Activated CD8-positive, alpha-beta T cell treated with anti-CD3 and anti-CD28 coated beads, Interleukin-2, amount 10 ng/mL, durations not matched to agents 7 days and 5 days (primary cell): ENCODE measurements at regions not wholly inside any gene's neighbourhood (a gene's known extent, or its start where the extent isn't known, plus 50 kb on each side); places are given as distances from the start of the nearest gene placed in this dataset.
A peak's percentile ranks its signal among the peaks of the same experiment; 100 is the strongest.

Source experiments
- ATAC-seq: fragments of 150-1000 bp; cut with Tn5 transposase; one replicate; pipeline ENCODE4 v1.10.0; 2021; ENCODE audit warnings: moderate library complexity
- CTCF ChIA-PET: fragments of 350-600 bp; sonication (Branson Sonifier 250); formaldehyde crosslinking; loops from one replicate; lab custom pipeline; 2021; ENCODE audit warnings: antibody characterized with exemption; lab: Charles Lee
- POLR2A ChIA-PET: fragments of 350-600 bp; sonication (Branson Sonifier 250); formaldehyde crosslinking; loops from one replicate; lab custom pipeline; 2021; ENCODE audit warnings: antibody characterized with exemption; lab: Charles Lee
- DNase-seq: peaks from one replicate; pipeline ENCODE4 v3.0.0-alpha.2; 2020
- H3K27ac Mint-ChIP-seq: one replicate; pipeline ENCODE4 v1.8.0; 2021; ENCODE audit warnings: mild to moderate bottlenecking, mixed read lengths
- H3K27me3 Mint-ChIP-seq: one replicate; pipeline ENCODE4 v1.8.0; 2021; ENCODE audit warnings: low read depth, mixed read lengths
- H3K36me3 Mint-ChIP-seq: one replicate; pipeline ENCODE4 v1.8.0; 2021; ENCODE audit warnings: low read depth, mixed read lengths
- H3K4me1 Mint-ChIP-seq: one replicate; pipeline ENCODE4 v1.8.0; 2021; ENCODE audit warnings: low read depth, mixed read lengths
- H3K4me3 Mint-ChIP-seq: one replicate; pipeline ENCODE4 v1.8.0; 2021; ENCODE audit warnings: mild to moderate bottlenecking, mixed read lengths
- H3K9me3 Mint-ChIP-seq: one replicate; pipeline ENCODE4 v1.8.0; 2022; ENCODE audit warnings: mixed read lengths; ENCODE audit not compliant: insufficient read depth

- peaks cover 38% of the 10 kb centered on the region for H3K27me3 Mint-ChIP-seq
- CTCF ChIA-PET, result no interaction called here
- no peak overlapping the region for H3K27ac Mint-ChIP-seq
- H3K9me3 Mint-ChIP-seq, result no peaks in the 10 kb centered on the region
- DNase-seq (no peak), ATAC-seq (no peak)
- POLR2A ChIA-PET, result interaction anchor here (0.5 kb wide), 1 partner anchor 10 kb away, joined by 3 read pairs; no protein-coding TSS in a partner anchor
- H3K4me1 Mint-ChIP-seq, result no peaks in the 10 kb centered on the region
- no peak overlapping the region for H3K4me3 Mint-ChIP-seq
- H3K36me3 Mint-ChIP-seq, result no peaks in the 10 kb centered on the region
Observed at GRCh38 chr2:128696421-128696820, 377.8 kb upstream of the HS6ST1 start.

GRCh38 chr2:128701418-128701817, 382.8 kb upstream of the HS6ST1 start:
- peaks cover 14% of the 10 kb centered on the region for H3K9me3 Mint-ChIP-seq
- peaks cover 28% of the 10 kb centered on the region for H3K27me3 Mint-ChIP-seq
- no peak overlapping the region for H3K4me3 Mint-ChIP-seq
- ATAC-seq (no peak), DNase-seq (no peak)
- H3K36me3 Mint-ChIP-seq, result no peaks in the 10 kb centered on the region
- H3K27ac Mint-ChIP-seq, result no peak overlapping the region
- ChIA-PET POLR2A (no interaction called here), CTCF (no interaction called here)
- no peaks in the 10 kb centered on the region for H3K4me1 Mint-ChIP-seq

- ChIA-PET CTCF (no interaction called here), POLR2A (no interaction called here)
- H3K36me3 Mint-ChIP-seq, result no peaks in the 10 kb centered on the region
- no peak for DNase-seq
- no peaks in the 10 kb centered on the region for H3K4me1 Mint-ChIP-seq
- no peak overlapping the region for H3K4me3 Mint-ChIP-seq
- peaks cover 21% of the 10 kb centered on the region for H3K9me3 Mint-ChIP-seq
- no peak for ATAC-seq
- H3K27ac Mint-ChIP-seq, result no peak overlapping the region
- peaks cover 24% of the 10 kb centered on the region for H3K27me3 Mint-ChIP-seq
Observed at GRCh38 chr2:128702616-128703015, 383.9 kb upstream of the HS6ST1 start.

GRCh38 chr2:128708106-128708816, 389.6 kb upstream of the HS6ST1 start:
- ATAC-seq (no peak), DNase-seq (no peak)
- POLR2A ChIA-PET, result no interaction called here
- H3K9me3 Mint-ChIP-seq, result peaks cover 32% of the 10 kb centered on the region
- H3K4me3 Mint-ChIP-seq, result no peak overlapping the region
- H3K36me3 Mint-ChIP-seq, result peaks cover 3% of the 10 kb centered on the region
- H3K27ac Mint-ChIP-seq, result no peak overlapping the region
- no peaks in the 10 kb centered on the region for H3K4me1 Mint-ChIP-seq
- peaks cover 19% of the 10 kb centered on the region for H3K27me3 Mint-ChIP-seq
- CTCF ChIA-PET, result interaction anchor here (1.1 kb wide), 1 partner anchor 19 kb away, joined by 3 read pairs; no protein-coding TSS in a partner anchor

GRCh38 chr2:128710242-128710641, 391.6 kb upstream of the HS6ST1 start:
- no peak overlapping the region for H3K27ac Mint-ChIP-seq
- no peaks in the 10 kb centered on the region for H3K4me1 Mint-ChIP-seq
- peaks cover 25% of the 10 kb centered on the region for H3K27me3 Mint-ChIP-seq
- no peak for DNase-seq
- H3K9me3 Mint-ChIP-seq, result peaks cover 24% of the 10 kb centered on the region
- no peak overlapping the region for H3K4me3 Mint-ChIP-seq
- H3K36me3 Mint-ChIP-seq, result peaks cover 3% of the 10 kb centered on the region
- CTCF ChIA-PET, result no interaction called here
- no peak for ATAC-seq
- POLR2A ChIA-PET, result no interaction called here

GRCh38 chr2:128710729-128711128, 392.1 kb upstream of the HS6ST1 start:
- Mint-ChIP-seq H3K9me3 (peaks cover 23% of the 10 kb centered on the region), H3K27me3 (peaks cover 30% of the 10 kb centered on the region), H3K36me3 (peaks cover 3% of the 10 kb centered on the region), H3K4me3 (no peak overlapping the region), H3K4me1 (no peaks in the 10 kb centered on the region), H3K27ac (no peak overlapping the region)
- no peak for DNase-seq
- no peak for ATAC-seq
- POLR2A ChIA-PET, result no interaction called here
- CTCF ChIA-PET, result no interaction called here

GRCh38 chr2:128714285-128714684, 395.6 kb upstream of the HS6ST1 start:
- Mint-ChIP-seq H3K27me3 (peaks cover 47% of the 10 kb centered on the region), H3K4me1 (peaks cover 4% of the 10 kb centered on the region), H3K36me3 (peaks cover 2% of the 10 kb centered on the region), H3K9me3 (peaks cover 10% of the 10 kb centered on the region), H3K27ac (no peak overlapping the region), H3K4me3 (no peak overlapping the region)
- ChIA-PET CTCF (no interaction called here), POLR2A (no interaction called here)
- ATAC-seq, result no peak
- DNase-seq, result peak; percentile 12

- peak; percentile 20 for DNase-seq
- Mint-ChIP-seq H3K9me3 (peaks cover 4% of the 10 kb centered on the region), H3K36me3 (no peaks in the 10 kb centered on the region), H3K4me1 (peaks cover 4% of the 10 kb centered on the region), H3K27ac (no peak overlapping the region), H3K27me3 (peaks cover 47% of the 10 kb centered on the region), H3K4me3 (no peak overlapping the region)
- POLR2A ChIA-PET, result no interaction called here
- no peak for ATAC-seq
- CTCF ChIA-PET, result no interaction called here
Observed at GRCh38 chr2:128714851-128715312, 396.2 kb upstream of the HS6ST1 start.

- Mint-ChIP-seq H3K36me3 (no peaks in the 10 kb centered on the region), H3K4me3 (no peak overlapping the region), H3K27me3 (peaks cover 46% of the 10 kb centered on the region), H3K27ac (no peak overlapping the region), H3K9me3 (no peaks in the 10 kb centered on the region), H3K4me1 (peaks cover 4% of the 10 kb centered on the region)
- DNase-seq (peak; percentile 13), ATAC-seq (no peak)
- ChIA-PET POLR2A (no interaction called here), CTCF (no interaction called here)
Observed at GRCh38 chr2:128715360-128715759, 396.7 kb upstream of the HS6ST1 start.

GRCh38 chr2:128716299-128716721, 397.6 kb upstream of the HS6ST1 start:
- ChIA-PET CTCF (no interaction called here), POLR2A (no interaction called here)
- peaks cover 44% of the 10 kb centered on the region for H3K27me3 Mint-ChIP-seq
- peaks cover 4% of the 10 kb centered on the region for H3K4me1 Mint-ChIP-seq
- H3K9me3 Mint-ChIP-seq, result no peaks in the 10 kb centered on the region
- H3K4me3 Mint-ChIP-seq, result no peak overlapping the region
- ATAC-seq, result no peak
- H3K36me3 Mint-ChIP-seq, result no peaks in the 10 kb centered on the region
- DNase-seq, result peak; percentile 12
- no peak overlapping the region for H3K27ac Mint-ChIP-seq

- Mint-ChIP-seq H3K36me3 (no peaks in the 10 kb centered on the region), H3K4me3 (no peak overlapping the region), H3K9me3 (no peaks in the 10 kb centered on the region), H3K4me1 (peaks cover 4% of the 10 kb centered on the region), H3K27me3 (peaks cover 36% of the 10 kb centered on the region), H3K27ac (no peak overlapping the region)
- ChIA-PET CTCF (interaction anchor here (1.1 kb wide), 1 partner anchor 19 kb away, joined by 5 read pairs; no protein-coding TSS in a partner anchor), POLR2A (interaction anchor here (0.7 kb wide), 2 partner anchors 213 to 1424 kb away, joined by 3 to 4 read pairs; partner anchors contain the start of gene ERCC3)
- no peak for ATAC-seq
- DNase-seq, result no peak
Observed at GRCh38 chr2:128717758-128718710, 399.4 kb upstream of the HS6ST1 start.
